ENCODE measurements at regions not wholly inside any gene's neighbourhood (a gene's known extent, or its start where the extent isn't known, plus 50 kb on each side); places are given as distances from the start of the nearest gene placed in this dataset.

- TF ChIP-seq POLR2AphosphoS5 (IDR thresholded peaks at IDR 0.05; ENCODE audit: low read depth, low read length) (no peak), SIN3A (IDR thresholded peaks at IDR 0.05; ENCODE audit: borderline replicate concordance, insufficient read depth, low read length) (no peak), REST (IDR thresholded peaks at IDR 0.05; ENCODE audit: insufficient read depth in 1 of 2, low read depth in 2 of 2, low read length in 2 of 2) (no peak), FOXP2 (optimal IDR thresholded peaks at IDR 0.05; ENCODE audit: borderline replicate concordance, extremely low read depth, extremely low read length, insufficient read depth) (no peak), TAF1 (IDR thresholded peaks at IDR 0.05; ENCODE audit: borderline replicate concordance, insufficient read depth, low read length) (no peak)
Observed at GRCh38 chr14:71194251-71194650, 287.0 kb downstream of the PCNX1 start.

GRCh38 chr14:71196921-71197320 is 289.7 kb downstream of the PCNX1 start:
- no peak for TF ChIP-seq REST (IDR thresholded peaks at IDR 0.05; ENCODE audit: insufficient read depth in 1 of 2, low read depth in 2 of 2, low read length in 2 of 2)
- no peak for TF ChIP-seq TAF1 (IDR thresholded peaks at IDR 0.05; ENCODE audit: borderline replicate concordance, insufficient read depth, low read length)
- no peak for TF ChIP-seq POLR2AphosphoS5 (IDR thresholded peaks at IDR 0.05; ENCODE audit: low read depth, low read length)
- no peak for TF ChIP-seq SIN3A (IDR thresholded peaks at IDR 0.05; ENCODE audit: borderline replicate concordance, insufficient read depth, low read length)
- no peak for TF ChIP-seq FOXP2 (optimal IDR thresholded peaks at IDR 0.05; ENCODE audit: borderline replicate concordance, extremely low read depth, extremely low read length, insufficient read depth)

GRCh38 chr14:71198687-71199086 is 291.4 kb downstream of the PCNX1 start:
- TF ChIP-seq TAF1 (IDR thresholded peaks at IDR 0.05; ENCODE audit: borderline replicate concordance, insufficient read depth, low read length) = no peak
- no peak for TF ChIP-seq REST (IDR thresholded peaks at IDR 0.05; ENCODE audit: insufficient read depth in 1 of 2, low read depth in 2 of 2, low read length in 2 of 2)
- no peak for TF ChIP-seq POLR2AphosphoS5 (IDR thresholded peaks at IDR 0.05; ENCODE audit: low read depth, low read length)
- TF ChIP-seq SIN3A (IDR thresholded peaks at IDR 0.05; ENCODE audit: borderline replicate concordance, insufficient read depth, low read length) = no peak
- no peak for TF ChIP-seq FOXP2 (optimal IDR thresholded peaks at IDR 0.05; ENCODE audit: borderline replicate concordance, extremely low read depth, extremely low read length, insufficient read depth)

GRCh38 chr14:71201840-71202239 is 294.6 kb downstream of the PCNX1 start:
- TF ChIP-seq POLR2AphosphoS5 (IDR thresholded peaks at IDR 0.05; ENCODE audit: low read depth, low read length) (no peak), FOXP2 (optimal IDR thresholded peaks at IDR 0.05; ENCODE audit: borderline replicate concordance, extremely low read depth, extremely low read length, insufficient read depth) (no peak), REST (IDR thresholded peaks at IDR 0.05; ENCODE audit: insufficient read depth in 1 of 2, low read depth in 2 of 2, low read length in 2 of 2) (no peak), TAF1 (IDR thresholded peaks at IDR 0.05; ENCODE audit: borderline replicate concordance, insufficient read depth, low read length) (no peak), SIN3A (IDR thresholded peaks at IDR 0.05; ENCODE audit: borderline replicate concordance, insufficient read depth, low read length) (no peak)

GRCh38 chr14:71202881-71203280 is 295.6 kb downstream of the PCNX1 start:
- TF ChIP-seq SIN3A (IDR thresholded peaks at IDR 0.05; ENCODE audit: borderline replicate concordance, insufficient read depth, low read length) (no peak), FOXP2 (optimal IDR thresholded peaks at IDR 0.05; ENCODE audit: borderline replicate concordance, extremely low read depth, extremely low read length, insufficient read depth) (no peak), REST (IDR thresholded peaks at IDR 0.05; ENCODE audit: insufficient read depth in 1 of 2, low read depth in 2 of 2, low read length in 2 of 2) (no peak), TAF1 (IDR thresholded peaks at IDR 0.05; ENCODE audit: borderline replicate concordance, insufficient read depth, low read length) (no peak), POLR2AphosphoS5 (IDR thresholded peaks at IDR 0.05; ENCODE audit: low read depth, low read length) (no peak)
